ENCODE measurements at regions not wholly inside any gene's neighbourhood (a gene's known extent, or its start where the extent isn't known, plus 50 kb on each side); places are given as distances from the start of the nearest gene placed in this dataset.

- no peak for DNase-seq
These were observed 60.0 kb upstream of the SLC13A1 start for GRCh38 chr7:123259759-123260158.
